HG02943 (cell line): ENCODE measurements at regions not wholly inside any gene's neighbourhood (a gene's known extent, or its start where the extent isn't known, plus 50 kb on each side); places are given as distances from the start of the nearest gene placed in this dataset.
"Not testable (repeated sequence)": the region's sequence is repeated elsewhere in the genome, so short reads cannot be mapped to it uniquely, and the experiment has no call there.

Experiments
- ATAC-seq: cut with Tn5 transposase; IDR thresholded peaks from one replicate; pipeline ENCODE4 v1.9.1; 2021; ENCODE audit warnings: mild to moderate bottlenecking, low read depth, moderate library complexity; ENCODE audit not compliant: unreplicated experiment

DNA sequence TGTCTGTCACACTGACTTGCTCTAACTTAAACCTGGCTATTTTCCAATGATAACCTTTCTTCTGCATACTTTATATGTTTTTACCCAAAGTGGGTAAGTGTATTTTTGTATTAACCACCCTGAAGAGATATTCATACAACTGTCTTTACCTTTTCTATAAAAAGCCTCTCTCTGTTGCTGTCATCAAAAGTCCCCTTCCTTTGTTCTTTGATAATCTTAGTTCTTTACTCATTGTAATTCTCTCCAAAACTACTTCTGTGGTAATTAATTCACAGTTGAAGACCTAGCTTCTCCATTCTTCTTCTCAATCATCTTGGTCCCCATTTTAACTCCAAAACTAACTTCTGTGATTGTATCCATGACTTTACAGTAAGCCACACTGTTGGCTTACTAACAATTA, 479.7 kb upstream of the MGAT4C start:
- ATAC-seq: no peak

DNA sequence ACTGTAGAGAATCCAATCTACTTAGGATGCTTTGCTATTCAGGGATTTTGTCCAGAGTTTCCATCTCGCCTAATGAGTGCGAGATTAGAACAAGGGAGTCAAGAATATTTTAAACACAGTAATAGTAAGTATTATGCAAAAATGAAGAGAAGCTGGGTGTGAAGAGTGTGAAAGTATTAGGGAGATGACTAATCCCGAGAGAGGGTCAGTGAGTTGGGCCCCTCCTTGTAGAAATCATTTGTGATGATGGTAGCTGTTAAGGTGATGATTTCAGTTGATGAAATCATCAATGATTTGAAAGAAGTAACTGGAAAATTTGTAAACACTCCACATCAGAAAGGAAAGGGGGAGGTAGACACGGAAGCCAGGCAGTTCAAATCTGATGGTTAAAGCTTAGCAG, 478.9 kb upstream of the MGAT4C start:
- no peak for ATAC-seq

DNA sequence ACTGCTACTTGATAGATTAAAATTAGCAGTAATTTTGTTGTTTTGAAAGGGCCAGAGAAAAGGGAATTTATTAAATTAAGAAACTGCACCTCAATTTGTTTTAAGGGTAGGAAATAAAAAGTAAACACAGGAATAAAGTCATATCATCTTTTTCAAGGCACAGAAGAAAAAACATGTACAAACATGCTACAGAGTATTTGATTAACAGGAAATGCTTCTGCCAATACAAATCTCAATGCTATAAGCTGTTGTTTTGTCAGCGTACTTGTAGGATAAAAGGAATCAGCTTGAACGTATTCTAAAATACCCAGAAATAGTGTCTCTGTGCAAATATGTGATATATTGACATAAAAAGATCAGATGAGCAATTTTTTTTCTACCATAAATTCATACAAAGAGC, 474.0 kb upstream of the MGAT4C start:
- no peak for ATAC-seq

DNA sequence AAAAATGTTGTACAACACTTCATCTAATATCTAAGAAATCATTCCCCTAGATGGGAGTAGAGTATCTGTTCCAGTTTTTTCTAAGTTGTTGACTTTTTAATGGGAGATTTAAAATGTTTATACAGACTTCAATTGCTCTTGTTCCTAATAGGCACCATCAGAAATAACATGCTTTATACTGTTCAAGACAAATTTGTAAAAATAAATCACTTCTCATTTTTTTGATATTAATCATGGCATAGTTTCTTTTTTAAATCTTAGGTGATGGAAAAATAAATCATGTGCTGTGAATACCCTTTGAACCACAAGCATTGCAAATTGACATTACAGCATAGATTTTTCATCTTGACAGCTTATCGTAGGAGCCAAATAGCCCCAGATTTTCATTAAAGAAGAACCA, 473.5 kb upstream of the MGAT4C start:
- ATAC-seq: no peak

DNA sequence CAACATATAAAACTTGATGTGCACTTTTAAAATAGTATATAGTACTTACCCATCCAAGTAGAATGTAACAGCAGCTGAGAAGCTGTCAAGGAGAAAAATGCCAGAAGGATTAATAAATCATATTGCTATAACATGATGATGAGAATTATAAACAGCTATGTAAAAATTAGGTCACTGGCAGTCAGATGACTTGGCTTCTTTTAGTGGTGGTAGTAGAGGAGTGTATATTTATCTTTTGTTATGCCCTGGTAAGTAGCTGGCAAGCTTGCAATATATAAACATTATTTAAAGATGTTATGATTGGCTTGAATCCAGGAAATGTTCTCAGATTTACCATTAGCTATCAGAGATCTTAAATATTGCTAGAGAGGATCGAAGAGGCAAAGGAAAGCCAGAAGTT, 471.0 kb upstream of the MGAT4C start:
- ATAC-seq: no peak

DNA sequence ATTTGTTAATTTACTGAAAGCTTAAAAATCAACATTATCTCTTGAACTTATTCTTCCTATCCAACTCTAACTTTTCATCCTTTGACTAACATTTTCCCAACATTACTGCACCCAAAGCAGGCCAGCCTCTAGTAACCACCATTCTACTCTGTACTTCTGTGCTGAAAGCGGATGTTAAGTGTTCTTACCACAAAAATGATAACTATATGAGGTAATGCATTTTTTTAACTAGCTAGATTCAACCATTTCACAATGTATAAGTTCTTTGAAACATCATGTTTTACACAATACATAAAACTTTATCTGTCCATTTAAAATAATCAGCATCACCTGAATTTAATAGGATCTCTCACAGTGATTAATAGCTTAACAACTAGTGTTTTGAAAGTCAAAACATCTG, 468.5 kb upstream of the MGAT4C start:
- ATAC-seq: no peak

DNA sequence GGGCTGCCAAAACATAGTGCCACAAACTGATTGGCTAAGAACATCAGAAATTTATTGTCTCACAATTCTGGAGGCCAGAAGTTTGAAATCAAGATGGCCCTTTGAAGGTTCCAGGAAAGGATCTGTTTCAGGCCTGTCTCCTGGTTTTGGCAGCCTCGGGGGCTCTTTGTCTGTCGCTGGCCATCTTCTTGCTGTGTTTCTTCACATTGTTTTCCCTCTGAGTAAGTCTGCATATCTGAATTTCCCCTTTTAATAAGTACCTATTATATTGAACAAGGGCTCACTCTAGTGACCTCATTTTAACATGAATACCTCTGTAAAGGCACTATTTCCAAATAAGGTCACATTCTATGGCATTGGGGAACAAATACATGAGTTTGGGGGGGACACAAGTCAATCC, 467.1 kb upstream of the MGAT4C start:
- ATAC-seq: no peak

DNA sequence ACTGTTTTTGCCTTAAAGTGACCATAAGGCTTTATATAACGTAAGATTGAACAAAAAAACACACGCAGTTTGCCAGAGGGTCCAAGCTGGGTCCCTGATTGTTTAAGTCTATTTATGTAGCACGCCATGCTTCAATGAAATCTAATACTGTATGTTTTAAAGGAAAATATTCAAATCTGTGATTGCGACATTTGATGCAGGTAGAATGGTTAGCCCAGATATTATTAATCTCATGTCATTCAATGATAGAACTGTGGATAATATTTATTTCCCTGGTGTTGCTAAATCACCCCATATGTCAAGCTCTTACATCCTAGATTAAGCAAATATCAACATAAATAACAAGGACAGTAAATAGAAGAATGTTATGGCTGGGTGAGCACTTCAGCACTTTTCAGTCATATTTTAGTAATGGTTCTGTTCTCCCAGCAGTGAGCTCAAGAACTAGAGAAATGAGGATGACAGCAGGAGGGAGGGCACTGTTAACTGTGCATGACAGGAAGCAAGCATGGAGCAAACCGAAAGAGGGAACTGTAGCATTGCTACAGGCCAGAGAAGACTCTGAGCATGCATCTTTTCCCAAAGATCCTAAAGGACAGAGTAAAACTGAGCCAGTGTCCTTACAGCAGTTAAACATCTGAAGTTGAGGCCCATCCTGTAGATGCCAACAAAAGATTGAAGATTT, 465.7 kb upstream of the MGAT4C start:
- no peak for ATAC-seq

DNA sequence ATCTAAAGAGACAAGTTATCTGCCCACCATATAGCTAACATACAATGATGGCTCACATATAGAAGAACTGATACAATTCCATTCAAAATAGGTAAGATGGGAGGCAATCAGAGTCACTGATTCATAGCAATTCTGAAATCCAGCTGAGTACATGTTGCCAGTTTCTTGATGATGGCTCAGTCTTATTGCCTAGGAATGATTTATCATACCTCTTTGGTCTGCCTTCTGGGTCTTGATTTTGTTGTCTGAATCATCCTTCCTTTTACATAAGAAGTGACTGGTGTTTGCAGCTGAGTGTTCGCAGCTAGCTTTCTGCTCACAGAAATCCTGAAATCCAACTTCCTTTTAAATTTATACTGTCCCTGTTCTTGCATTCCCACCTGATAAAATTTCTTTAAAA, 463.2 kb upstream of the MGAT4C start:
- ATAC-seq: no peak

DNA sequence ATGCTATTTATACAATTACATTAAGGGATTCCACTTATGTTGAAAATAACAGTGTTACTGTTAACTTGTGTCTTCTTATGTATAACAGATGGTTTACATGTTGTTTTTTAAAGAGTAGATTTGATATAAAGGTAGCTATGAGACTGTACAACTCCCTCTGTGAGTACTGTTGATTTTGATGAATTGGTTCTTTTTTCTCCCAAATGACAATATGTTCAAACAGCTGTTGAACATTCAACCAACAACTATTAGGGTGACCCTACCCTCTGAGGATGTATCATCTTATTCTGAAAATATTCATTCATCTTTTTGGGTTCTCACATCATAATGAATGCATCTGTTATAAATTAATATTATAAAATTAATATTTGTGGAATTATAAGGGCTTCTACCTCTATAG, 456.9 kb upstream of the MGAT4C start:
- no peak for ATAC-seq

DNA sequence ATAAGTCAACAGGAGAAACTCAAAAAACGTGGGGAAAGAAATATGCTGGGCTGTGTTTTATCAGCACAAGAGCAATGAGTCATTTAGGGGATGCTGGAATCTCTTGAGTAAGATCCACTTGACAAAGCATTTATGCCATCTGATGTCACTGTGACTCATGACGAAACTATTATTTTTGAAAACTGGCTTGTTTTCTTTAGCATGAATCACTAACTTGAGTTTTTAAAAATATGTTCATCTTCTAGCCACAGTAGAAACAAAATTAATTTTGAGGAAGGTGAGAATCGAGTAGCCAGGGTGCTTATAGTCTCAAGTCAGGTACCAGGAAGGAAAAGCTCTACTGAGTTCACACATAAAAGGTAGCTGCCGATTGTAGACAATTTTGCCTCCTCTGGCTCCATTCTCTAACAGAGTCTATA, 456.2 kb upstream of the MGAT4C start:
- ATAC-seq: no peak

DNA sequence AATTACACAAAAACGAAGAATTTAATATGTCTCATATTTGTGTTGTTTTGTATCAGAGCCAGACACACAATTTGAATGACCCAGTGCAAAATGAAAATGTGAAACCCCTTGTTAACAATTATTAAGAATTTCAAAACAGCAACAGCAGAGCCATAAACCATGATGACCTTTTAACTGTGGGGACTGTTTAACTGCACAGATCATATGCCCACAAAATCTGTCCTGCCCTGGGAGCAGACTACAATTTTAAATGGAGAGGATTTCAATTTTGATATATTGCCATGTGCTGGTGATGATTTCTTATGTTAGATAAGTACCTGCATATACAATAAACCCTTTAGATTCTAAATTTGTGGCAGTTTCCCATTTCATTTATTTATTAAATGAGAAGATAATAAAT, 455.5 kb upstream of the MGAT4C start:
- ATAC-seq: no peak

DNA sequence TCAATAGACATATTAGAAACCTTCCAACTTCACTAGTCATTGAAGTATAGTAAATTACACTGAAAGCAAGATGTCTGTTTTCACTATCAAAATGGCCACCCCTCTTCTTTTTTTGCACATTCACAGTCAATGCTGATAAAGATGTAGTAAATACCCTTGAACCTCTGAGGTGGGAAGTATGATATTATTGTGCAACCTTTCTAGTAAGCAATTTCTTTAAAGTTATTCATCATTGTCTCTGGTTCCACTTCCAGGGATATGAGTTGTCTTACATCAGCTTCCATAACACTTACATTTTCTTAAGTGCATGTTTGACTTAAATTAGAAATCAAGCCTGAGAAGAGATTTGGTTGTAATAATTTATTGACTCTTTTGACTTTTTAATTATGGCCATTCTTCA, 453.9 kb upstream of the MGAT4C start:
- ATAC-seq: no peak

DNA sequence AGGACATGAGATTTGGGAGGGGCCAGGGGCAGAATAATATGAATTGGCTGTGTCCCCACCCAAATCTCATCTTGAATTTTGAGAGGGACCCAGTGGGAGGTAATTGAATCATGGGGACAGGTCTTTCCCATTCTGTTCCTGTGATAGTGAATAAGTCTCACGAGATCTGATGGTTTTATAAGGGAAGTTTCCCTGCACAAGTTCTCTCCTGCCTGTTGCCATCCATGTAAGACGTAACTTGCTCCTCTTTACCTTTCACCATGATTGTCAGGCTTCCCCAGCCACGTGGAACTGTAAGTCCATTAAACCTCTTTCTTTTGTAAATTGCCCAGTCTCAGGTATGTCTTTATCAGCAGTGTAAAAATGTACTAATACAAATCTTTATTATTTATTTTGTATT, 452.8 kb upstream of the MGAT4C start:
- not testable (repeated sequence) for ATAC-seq

DNA sequence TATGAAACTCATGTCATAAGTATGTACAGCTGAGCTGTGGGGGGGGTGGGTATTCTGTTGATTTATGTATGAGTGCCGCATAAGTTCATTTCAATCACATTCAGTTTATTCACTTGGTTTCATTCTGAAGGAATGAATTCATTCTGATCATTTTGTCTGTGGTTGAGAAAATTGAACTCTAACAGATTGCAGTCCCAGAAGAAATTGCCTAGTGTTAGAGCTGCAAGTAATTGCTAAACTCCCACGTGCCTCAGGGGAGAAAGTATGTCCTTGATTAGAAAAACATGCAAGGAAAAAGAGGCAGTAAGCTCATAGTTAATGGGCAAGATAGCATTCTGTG, 442.4 kb upstream of the MGAT4C start:
- no peak for ATAC-seq

DNA sequence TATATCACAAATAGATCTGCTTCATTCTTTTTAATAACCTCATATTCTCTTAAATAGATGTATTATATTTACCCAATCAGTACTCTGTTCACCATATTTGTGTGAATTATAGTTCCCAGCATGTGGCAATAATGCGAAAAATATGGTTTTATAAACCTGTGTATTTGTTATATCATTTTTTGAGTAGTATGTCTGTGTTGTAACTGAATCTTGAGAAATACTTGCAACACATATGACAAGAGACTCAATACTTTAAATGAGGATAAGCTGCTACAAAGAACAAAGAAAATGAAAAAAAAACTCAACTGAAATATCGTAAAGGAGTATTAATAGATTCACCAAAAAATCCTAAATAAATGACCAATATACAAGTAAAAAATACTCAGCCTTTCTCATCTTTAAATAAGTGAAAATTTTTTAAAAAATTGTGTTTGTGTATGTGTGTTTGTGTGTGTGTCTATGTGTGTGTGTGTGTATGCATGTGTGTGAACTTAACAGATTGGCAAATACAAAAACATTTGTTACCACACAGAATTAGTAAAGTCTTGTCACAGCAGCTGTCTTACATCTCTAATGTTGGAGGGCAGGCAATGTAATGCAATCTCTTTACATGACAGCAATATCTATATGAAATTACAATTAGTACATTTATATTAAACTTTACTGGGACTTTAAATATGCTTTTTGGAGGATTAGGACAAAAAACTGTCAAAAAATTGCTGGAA, 441.9 kb upstream of the MGAT4C start:
- ATAC-seq: no peak

DNA sequence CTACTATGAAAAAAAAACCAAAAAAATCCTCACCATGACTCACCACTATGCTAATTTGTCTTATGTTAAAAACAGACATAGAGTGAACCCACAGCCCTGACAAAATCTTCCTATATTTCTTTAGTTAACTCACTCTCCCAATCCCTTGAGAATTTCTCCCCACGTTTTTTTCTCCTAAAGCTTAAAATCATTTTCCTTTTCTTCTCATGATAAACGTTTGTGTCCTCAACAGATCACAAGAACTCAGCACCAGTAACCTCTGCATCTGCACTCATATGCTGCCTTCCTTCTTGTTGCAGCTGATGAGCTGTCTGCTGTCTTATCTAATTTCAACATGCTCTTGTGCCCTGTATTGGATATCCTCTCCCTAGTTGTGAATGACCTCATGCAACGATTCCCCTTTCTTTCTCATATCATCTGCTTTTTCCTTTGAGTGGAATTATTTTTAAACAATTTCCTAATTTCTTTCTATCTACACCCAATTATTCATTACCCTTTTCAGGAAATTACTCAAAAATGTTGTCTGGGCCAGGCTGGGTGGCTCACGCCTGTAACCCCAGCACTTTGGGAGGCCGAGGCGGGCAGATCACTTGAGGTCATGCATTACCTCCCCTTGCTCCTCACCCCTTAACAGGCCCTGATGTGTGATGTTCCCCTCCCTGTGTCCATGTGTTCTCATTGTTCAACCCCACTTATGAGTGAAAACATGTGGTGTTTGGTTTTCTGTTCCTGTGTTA, 427.5 kb upstream of the MGAT4C start:
- ATAC-seq: no peak

DNA sequence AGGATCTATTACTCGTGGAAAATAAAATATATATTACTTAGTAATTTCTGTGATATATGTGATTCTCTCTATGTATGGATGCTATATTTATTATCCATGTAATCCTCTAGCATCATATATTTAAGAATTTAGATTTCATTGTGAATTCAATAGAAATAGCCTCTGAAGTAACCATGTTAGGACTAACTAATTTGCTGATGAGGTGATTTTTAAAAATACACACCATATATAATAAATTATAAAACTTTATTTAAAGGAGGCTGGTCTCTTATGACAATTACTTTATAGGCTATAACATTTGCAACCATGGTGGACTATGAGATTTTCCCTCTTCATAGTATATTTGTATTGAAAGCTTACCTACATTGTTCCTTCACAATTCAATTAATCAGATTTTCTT, 424.9 kb upstream of the MGAT4C start:
- ATAC-seq: no peak

DNA sequence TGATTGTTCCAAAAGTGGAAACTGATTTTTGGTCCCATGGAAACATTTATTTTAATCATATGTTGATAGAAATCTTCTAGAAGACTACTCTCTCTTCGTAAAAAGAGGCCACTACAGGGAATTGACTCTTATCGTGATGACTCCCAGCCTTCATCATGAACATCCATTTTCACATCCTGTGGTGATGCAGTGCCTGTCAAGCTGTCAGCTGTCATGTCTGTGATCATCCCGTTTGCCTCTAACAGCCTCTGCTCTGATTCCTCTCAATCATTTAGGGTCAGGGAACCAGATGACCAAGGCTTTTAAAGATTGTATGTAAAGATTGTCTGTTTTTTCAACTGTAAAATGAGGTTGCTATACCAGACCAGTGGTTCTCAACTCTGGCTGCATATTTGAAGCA, 419.0 kb upstream of the MGAT4C start:
- ATAC-seq: no peak

DNA sequence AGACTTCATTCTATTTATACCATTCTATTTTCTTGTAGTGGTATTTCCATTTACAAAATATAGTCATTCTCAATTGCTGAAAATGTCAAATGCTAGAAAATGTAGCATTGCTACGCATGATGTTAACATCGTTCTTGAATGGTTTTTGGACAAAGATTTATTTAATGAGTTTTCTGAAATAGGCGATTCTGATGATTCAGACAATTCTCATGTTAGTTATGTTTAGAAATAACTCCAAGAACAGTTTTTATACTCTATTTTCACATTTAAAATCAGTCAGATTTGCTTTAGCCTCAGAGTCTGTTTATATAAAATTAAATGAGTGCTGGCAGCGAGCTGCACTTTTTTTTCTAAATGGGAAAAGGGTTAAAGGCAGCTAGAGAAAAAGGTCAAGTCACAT, 414.8 kb upstream of the MGAT4C start:
- no peak for ATAC-seq

DNA sequence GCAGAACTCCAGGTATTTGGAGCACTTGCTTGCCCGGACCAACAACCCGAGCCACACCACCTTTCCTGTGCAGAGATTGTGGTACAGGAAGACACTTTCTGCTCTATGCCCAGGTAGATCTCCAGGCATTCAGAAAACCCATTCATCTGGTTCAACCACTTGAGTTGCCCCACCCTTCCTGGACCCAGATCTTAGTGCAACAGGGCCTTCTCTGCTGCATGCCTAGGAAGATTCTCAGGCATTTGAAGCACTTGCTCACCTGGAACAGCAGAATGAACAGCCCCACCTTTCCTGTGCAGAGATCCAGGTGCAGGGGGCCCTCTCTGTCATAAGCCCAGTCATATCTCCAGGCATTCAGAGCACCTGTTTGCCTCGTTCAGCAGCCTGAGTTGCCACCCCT, 412.8 kb upstream of the MGAT4C start:
- no peak for ATAC-seq

DNA sequence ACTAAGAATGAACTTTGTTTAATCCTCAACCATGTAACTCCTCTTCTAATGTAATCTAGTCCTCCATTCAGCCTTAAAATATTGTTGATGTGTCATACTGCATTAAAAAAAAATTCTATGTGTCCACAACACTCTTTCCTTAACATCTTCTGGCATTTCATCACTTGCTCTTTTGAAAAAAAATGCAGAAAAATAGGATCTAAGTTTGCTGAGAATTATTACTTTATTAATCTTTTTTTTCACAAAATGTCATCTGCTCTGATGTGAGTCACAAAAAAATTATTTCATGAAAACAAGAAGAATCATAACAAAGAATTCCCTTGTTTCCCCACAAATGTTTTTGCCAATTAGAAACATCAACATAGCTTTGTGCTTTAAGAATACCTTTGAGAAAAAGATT, 410.1 kb upstream of the MGAT4C start:
- ATAC-seq: no peak
